NCI-H2029 treated with DMSO at 0.1 percent for 48 hours (cell line): ENCODE measurements at regions not wholly inside any gene's neighbourhood (a gene's known extent, or its start where the extent isn't known, plus 50 kb on each side); places are given as distances from the start of the nearest gene placed in this dataset.
"Not testable (repeated sequence)": the region's sequence is repeated elsewhere in the genome, so short reads cannot be mapped to it uniquely, and the experiment has no call there.

Experiments used
- DNase-seq: peaks from one replicate; lab custom pipeline; 2025; lab: John Stamatoyannopoulos, UW

DNA sequence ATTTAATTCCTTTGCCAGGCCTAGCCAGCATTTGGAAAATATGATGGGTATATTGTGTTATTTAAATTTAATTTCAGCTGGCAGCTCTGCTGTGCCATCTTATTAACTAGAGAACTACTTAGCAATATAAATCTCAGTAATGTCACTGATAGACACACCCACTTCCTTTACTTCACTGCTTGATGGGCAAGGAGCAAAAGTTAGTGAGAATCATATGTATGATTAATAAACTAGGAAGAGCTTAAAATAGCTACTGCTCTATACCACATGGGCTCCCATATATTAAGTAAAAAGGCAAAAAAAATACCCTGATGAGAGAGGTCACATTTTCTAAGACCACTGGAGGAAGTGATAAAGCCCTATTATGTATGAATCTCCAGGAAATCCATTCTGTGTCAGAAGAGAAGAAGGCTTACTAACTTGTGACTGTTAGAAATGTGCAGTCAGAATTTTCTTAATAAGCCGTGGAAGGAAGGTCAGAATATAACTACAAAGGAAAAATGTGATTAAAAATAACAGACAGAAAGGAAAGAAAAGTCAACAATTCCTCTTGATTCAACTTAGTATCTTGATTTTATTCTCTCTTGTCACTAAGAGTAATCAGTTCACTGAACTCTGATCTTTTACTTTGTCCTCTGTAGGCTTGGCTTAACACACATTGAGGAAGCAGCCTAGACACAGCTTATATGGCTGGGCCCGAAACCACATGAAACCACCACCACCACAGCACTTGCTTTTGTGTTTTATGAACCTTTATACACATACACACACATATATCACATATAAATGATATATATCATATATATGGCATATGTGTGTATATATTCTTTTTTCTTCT, 1233.9 kb upstream of the ALCAM start:
- no peak for DNase-seq

GRCh38 chr3:104133630-104134029, 1233.1 kb upstream of the ALCAM start:
- no peak for DNase-seq

DNA sequence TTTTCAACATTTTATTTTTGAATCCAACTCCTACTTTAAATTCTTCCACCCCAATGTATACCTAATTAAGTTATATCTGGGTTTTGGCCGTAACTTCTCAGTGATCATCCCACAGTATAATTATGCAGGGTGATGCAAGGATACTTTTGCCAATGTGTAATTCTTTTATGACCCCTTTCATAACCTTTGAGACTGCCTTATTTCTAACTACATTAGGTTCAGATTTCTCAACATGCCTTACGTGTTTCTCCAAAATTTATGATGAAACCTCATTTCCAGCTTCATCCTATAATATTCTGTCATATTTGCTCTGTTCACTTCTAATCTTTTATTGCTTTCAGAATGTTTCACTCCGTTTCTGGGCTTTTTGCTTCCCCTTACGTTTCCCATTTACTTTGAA, 1229.6 kb upstream of the ALCAM start:
- no peak for DNase-seq

DNA sequence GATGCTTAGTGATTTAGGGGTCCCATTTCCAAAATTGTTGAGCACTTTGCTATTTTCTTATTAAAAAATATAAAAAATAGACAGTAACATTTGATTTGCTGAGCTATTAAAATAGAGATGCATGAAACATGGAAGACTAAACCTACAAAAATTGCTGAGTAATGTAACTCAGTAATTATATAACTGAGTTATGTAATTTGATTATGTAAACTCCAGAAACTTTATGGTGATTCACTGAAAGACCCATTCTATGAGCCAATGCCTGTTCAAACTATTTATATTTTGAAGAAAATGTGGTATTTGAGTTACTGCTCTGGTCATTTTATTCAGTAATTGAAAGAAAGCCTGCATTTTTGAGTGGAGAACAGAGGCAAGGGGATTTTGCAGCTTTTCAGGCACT, 1221.5 kb upstream of the ALCAM start:
- no peak for DNase-seq

- no peak for DNase-seq
Observed at GRCh38 chr3:104149154-104149553, 1217.6 kb upstream of the ALCAM start.

DNA sequence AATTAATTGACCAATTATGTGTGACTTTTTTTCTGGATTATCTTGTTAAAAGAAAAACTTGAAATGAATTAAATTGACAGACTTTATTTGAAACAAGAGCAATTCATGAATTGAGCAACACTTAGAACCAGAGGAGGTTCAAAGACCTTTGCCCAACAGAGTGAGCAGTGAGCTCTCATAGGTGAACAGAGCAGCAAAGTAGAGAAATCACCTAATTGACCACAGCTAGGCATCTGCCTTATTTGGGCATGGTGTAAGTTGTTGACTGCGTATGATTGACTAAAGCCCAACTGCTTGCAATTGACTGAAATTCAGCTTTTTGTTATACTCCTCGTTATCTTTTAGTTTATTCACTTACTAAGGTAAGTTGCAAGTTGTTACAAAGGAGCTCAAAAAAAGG, 1216.0 kb upstream of the ALCAM start:
- no peak for DNase-seq

DNA sequence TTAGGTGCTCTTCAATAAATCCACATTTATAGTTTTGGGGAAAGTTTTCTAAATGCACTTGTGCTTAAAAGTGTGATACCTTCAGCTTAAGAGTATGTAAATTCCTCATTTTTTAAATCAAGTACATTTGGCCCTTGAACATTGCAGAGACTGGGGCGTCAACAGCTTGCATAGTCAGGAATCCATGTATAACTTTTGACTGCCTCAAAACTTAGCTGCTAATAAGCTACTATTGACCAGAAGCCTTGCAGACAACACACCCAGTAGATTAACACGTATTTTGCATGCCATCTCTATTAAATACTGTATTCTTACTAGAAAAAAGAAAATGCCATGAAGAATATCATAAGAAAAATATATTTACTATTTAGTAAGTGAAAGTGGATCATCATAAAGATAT, 1211.8 kb upstream of the ALCAM start:
- DNase-seq: no peak

GRCh38 chr3:104165866-104166265, 1200.8 kb upstream of the ALCAM start:
- no peak for DNase-seq

DNA sequence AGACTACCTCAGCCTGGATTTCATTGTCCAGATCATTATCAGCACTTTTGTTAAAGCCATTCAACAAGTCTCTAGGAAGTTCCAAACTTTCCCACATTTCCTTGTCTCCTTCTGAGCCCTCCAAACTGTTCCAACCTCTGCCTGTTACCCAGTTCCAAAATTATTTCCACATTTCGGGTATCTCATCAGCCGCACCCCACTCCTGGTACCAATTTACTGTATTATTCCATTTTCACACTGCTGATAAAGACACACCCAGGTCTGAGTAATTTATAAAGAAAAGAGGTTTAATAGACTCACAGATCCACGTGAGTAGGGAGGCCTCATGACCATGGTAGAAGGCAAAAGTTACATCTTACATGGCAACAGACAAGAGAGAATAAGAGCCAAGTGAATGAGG, 1198.3 kb upstream of the ALCAM start:
- DNase-seq: no peak

DNA sequence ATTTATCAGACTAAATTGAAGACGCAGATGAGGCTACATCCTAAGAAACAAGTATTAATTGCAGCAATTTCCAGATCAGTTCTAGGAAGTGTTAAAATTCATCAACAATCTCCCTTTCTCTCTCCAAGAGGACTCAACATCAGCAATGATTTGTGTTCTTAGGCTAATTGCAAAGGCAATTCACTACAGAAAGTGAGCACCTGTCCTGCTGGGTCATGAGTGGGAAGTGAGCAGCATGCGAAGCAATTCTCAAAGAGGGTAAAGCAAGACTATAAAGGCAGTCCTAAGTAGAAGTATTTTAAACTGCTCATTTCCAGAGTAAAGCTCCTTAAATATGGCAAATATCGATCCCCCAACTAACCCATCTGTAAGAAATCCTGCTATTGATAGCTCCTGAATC, 1191.0 kb upstream of the ALCAM start:
- no peak for DNase-seq

GRCh38 chr3:104176706-104177105, 1190.0 kb upstream of the ALCAM start:
- DNase-seq: no peak

GRCh38 chr3:104178680-104179079, 1188.0 kb upstream of the ALCAM start:
- no peak for DNase-seq

- no peak for DNase-seq
Observed at GRCh38 chr3:104180906-104181305, 1185.8 kb upstream of the ALCAM start.

- no peak for DNase-seq
Observed at GRCh38 chr3:104190681-104191080, 1176.0 kb upstream of the ALCAM start.

DNA sequence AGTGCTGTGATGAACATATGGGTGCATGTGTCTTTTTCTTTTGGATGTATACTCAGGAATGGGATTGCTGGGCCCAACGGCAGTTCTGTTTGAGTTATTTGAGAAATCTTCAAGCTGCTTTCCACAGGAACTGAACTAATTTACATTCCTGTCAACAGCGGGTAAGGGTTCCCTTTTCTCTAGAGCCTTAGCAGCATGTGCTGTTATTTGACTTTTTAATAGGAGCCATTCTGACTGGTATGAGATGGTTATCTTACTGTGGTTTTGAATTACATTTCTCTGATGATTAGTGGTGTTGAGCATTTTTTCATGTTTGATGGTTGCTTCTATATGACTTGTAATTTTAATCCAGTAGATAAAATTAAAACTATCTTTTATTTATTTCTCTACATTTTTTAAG, 1168.6 kb upstream of the ALCAM start:
- DNase-seq: no peak

GRCh38 chr3:104206925-104207324, 1159.8 kb upstream of the ALCAM start:
- DNase-seq: peak; percentile 43

- DNase-seq: no peak
Observed at GRCh38 chr3:104214277-104214676, 1152.4 kb upstream of the ALCAM start.

DNA sequence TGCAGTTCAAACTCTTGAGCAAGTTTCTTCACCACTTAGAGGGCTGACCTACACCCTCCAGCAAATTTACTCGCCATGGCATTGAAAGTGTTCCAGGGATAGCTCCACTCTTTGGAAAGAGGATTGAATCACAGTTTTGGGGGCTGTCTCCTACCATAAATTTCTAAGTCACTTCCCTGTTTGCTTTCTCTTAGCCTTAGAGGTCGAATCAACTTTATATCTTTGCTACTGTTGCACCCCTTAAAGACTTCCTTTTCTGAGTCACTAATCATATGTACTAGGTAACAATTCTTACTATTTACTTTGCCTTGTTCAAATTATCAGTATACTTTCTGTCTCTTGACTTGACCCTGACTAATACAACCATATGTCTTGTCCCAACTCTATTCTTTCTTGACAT, 1151.8 kb upstream of the ALCAM start:
- no peak for DNase-seq

DNA sequence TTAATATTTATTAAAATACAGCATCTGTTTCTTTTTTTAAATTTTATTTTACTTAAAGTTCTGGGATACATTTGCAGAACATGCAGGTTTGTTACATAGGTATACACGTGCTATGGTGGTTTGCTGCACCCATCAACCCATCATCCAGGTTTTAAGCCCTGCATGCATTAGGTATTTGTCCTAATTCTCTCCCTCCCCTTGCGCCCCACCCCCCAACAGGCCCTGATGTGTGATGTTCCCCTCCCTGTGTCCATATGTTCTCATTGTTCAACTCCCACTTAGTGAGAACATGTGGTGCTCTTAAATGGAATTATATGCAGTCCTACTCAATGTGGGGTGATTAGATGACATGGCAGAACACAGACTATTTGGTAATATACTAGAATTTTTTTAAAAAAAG, 1147.7 kb upstream of the ALCAM start:
- DNase-seq: not testable (repeated sequence)

DNA sequence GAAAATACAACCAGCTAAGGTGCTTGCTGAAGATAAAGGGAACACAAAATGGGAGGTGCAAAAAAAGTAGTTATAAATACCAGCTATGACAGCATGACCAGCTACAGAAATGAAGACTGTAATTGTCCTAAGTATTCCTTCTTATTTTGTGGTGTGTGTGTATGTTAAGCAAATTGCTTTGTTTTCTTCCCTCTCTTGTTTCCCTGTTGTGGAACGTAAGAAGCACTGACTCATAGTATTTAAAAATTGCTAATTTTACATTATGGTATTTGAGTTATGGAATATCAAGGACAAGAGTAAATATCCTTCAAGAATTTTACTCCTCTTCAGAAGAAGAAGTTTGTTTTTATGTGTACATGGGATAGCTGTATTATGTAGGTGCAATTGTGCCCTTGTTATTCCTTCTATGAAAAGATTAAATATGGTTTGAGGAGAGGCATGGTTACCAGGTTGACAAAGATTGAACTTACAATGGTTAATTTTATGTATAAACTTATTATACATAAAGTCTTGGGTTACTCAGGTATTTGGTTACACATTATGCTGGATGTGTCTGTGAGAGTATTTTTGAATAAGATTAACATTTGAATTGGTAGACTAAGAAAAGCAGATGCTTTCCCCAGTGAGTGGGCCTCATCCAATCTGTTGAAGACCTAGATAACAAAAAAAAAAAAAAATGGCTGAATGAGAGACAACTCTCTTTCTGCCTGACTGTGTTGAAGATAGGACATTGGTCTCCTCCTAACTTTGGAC, 1132.1 kb upstream of the ALCAM start:
- DNase-seq: no peak

- DNase-seq: no peak
Observed at GRCh38 chr3:104244680-104245220, 1122.0 kb upstream of the ALCAM start.

DNA sequence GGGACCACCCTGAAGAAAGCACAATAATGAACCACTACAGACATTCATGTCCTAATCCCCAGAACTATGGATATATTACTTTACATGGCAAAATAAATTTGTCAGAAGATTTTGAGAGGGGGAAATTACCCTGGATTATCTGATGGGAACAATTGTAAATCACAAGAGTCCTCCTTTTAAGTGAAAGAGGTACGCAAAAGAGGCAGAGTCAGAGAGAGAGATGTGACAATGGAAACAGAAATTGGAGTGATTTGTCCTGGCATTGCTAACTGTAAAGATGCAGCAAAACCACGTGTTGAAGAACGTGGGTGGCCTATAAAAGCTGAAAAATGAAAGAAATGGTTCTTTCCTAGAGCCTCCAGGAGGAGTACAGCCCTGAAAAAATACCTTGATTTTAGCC, 1121.4 kb upstream of the ALCAM start:
- DNase-seq: no peak

DNA sequence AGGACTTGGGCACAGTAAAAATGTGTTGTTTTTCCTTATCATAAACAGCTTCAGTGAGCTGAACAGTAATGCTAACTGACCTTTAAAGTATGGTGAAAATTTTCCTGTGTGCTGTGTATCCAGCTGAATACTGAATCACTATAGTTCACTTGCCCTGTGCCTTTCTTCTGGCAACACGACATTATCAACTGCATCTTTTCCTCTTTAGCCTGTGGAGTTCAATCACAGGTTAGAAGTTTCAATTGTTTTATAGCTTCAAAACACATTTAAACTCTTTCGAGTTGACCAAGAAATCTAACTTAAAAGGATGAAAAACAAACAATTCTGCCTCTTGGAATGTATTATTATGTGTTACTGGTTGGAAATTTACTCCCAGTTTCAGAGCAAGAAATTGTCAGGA, 1120.7 kb upstream of the ALCAM start:
- DNase-seq: no peak
